NOMO-1 (cell line): ENCODE measurements at regions not wholly inside any gene's neighbourhood (a gene's known extent, or its start where the extent isn't known, plus 50 kb on each side); places are given as distances from the start of the nearest gene placed in this dataset.
"Not testable (repeated sequence)": the region's sequence is repeated elsewhere in the genome, so short reads cannot be mapped to it uniquely, and the experiment has no call there.

ENCODE experiments used
- DNase-seq, 2 experiments: peaks; one replicate each; lab custom pipeline; 2025; ENCODE audit not compliant: unreplicated experiment in 2 of 2; lab: John Stamatoyannopoulos, UW

DNA sequence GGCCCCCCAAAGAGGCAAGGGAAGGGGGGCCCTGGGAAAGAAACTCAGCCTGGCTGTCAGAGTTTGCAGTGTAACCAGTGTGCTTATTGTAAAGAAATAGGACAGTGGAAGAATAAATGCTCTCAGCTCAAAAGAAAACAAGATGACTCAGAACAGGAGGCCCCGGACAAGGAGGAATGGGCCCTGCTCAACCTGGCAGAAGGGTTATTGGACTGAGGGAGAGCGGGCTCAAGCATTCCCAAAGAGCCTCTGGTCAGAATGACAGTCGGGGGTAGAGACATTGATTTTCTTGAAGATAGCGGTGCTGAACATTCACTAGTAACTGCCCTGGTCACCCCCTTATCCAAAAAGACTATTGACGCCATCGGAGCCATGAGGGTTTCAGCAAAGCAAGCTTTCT, 100.4 kb upstream of the OSBPL11 start:
- DNase-seq = no peak

DNA sequence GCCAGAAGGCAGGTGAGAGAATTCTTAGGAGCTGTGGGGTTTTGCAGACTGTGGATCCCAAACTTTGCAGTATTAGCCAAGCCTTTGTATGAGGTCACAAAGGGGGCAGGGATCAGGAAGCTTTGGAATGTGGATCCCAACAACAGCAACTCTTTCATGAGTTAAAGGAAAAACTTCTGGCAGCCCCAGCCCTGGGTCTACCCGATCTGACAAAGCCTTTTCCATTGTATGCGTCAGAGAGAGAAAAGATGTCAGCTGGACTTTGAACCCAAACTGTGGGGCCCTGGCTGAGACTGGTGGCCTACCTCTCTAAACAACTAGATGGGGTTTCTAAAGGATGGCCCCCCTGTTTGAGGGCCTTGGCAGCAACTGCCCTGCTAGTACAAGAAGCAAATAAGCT, 101.8 kb upstream of the OSBPL11 start:
- DNase-seq = not testable (repeated sequence)

DNA sequence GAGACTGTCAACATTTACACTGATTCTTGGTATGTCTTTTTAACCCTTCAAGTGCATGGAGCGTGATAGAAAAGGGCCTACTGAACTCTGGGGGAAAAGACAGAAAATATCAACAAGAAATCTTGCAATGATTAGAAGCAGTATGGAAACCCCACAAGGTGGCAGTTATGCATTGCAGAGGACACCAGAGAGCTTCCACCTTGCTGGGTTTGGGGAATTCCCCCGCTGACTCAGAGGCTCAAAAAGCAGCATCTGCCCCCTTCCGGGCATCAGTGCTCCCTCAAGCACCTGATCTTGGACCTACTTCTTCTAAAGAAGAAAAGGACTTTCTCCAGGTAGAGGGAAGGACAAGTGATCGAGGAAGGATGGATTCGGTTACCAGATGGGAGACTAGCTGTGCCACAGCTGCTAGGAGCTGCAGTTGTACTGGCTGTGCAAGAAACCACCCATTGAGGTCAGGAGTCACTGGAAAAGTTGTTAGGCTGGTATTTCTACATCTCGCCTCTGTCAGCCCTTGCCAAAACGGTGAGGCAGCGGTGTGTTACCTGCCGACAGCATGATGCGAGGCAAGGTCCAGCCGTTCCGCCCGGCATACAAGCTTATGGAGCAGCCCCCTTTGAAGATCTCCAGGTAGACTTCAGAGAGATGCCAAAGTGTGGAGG, 102.8 kb upstream of the OSBPL11 start:
- DNase-seq = not testable (repeated sequence)

- no peak for DNase-seq
Measured at GRCh38 chr3:125715651-125716050, 120.4 kb upstream of the OSBPL11 start.

GRCh38 chr3:125732151-125732550, 136.9 kb upstream of the OSBPL11 start:
- DNase-seq = not testable (repeated sequence)

- DNase-seq = not testable (repeated sequence)
Measured at GRCh38 chr3:125741991-125742718, 146.9 kb upstream of the OSBPL11 start.

DNA sequence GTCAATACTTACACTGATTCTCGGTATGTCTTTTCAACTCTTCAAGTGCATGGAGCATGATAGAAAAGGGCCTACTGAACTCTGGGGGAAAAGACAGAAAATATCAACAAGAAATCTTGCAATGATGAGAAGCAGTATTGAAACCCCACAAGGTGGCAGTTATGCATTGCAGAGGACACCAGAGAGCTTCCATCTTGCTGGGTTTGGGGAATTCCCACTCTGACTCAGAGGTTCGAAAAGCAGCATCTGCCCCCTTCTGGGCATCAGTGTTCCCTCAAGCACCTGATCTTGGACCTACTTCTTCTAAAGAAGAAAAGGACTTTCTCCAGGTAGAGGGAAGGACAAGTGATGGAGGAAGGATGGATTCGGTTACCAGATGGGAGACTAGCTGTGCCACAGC, 147.5 kb upstream of the OSBPL11 start:
- DNase-seq = peak in 1 of 2 experiments; percentile 4

GRCh38 chr3:125757050-125757449, 161.8 kb upstream of the OSBPL11 start:
- DNase-seq = not testable (repeated sequence)

GRCh38 chr3:125758641-125759130, 163.4 kb upstream of the OSBPL11 start:
- not testable (repeated sequence) for DNase-seq

- not testable (repeated sequence) for DNase-seq
Measured at GRCh38 chr3:125762601-125763000, 167.3 kb upstream of the OSBPL11 start.

DNA sequence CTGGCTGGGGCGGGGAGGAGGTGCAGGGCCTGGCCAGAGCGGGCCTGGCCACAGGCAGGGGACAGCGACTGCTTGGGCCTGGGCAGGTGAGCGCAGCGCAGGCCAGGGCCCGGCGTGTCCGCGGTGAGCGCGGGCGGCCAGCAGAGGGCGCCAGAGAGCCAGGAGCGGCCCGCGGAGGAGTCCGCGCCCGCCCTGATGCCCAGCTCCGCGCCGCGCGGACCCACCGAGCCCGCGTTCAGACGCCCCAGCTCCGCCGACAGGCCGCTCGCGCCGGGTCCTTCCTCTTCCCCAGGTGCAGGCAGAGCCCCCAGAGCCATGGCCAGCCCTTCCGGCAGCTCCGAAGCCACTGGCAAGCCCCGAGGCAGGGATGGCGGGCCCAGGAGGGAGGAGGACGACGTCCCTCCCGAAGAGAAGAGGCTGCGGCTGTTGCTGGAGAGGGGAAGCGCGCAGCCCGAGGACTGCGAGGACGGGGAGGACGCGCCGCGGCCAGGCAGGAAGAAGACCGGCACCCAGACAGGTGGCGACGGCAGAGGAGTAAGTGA, 171.1 kb upstream of the OSBPL11 start:
- DNase-seq = peak; percentile 5 to 34

DNA sequence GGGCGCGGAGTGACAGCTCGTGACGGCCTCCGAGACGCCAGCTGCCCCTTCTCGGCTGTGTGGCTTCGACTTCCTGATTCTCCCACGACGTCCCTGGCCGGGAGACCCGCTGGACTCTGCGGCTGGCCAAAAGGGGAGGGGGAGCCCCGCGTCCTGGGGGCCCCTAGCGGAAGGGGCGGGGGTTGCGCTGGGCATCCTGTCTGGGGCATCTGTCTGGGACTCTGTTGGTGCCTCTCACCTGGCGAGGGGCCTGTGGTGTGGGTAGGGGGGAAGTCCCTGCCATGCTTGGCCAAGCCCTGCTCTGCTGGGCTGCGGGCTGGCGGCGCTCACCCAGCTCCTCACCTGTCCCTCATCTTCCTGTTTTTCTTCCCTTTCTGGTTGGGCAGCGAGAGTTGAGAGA, 171.6 kb upstream of the OSBPL11 start:
- DNase-seq = not testable (repeated sequence)

- DNase-seq = no peak
Measured at GRCh38 chr3:125767641-125768040, 172.3 kb upstream of the OSBPL11 start.

GRCh38 chr3:125768821-125769220, 173.5 kb upstream of the OSBPL11 start:
- DNase-seq = not testable (repeated sequence)

- not testable (repeated sequence) for DNase-seq
Measured at GRCh38 chr3:125771506-125771905, 176.2 kb upstream of the OSBPL11 start.

DNA sequence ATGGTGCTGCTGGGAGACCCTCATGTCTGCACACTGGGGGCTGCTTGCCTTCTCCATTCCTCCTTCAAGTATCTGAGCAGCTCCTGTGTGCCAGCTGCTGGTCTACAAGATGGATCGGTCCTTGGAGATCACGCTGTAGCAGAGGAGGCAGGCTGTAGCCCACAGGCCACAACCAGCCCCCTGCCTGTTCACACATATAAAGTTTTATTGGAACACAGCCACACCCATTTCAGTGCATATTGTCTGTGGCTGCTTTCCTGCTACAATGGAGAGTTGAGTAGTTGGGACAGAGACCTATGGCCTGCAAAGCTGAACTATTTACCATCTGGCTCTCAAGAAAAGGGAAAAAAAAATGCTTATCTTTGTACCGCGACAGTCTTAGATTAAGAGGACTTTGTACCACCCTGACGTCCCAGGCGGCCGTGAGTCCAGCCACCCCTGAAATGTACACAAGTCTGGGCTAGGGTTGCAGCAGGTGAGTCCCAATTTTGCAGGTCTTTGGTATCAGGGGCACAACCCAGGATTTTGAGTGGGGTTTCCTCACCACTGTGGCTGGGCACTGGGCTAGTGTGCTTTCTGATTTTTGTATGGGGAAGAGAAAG, 179.2 kb upstream of the OSBPL11 start:
- DNase-seq = not testable (repeated sequence)

GRCh38 chr3:125775106-125775505, 179.8 kb upstream of the OSBPL11 start:
- DNase-seq = not testable (repeated sequence)

GRCh38 chr3:125775606-125776294, 180.5 kb upstream of the OSBPL11 start:
- not testable (repeated sequence) for DNase-seq

DNA sequence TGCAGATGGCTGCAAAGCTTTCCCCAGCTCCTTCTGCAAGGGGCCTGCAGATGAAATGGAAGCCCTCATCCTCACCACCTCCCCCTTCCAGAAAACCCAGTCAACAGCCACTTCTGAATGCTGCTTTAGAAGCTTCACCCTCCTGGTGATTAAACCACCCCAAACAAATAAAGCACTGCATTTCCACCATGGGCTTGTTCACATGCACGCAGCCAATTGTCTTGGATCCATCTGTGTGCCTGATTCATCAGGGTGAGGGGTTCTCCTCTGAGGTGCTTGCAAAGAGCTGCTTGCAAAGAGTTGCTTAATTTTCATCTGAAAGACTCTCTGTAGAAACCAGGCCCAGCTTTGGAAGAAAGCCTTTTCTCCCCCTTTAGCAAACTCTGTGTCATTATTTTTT, 184.0 kb upstream of the OSBPL11 start:
- DNase-seq = not testable (repeated sequence)

DNA sequence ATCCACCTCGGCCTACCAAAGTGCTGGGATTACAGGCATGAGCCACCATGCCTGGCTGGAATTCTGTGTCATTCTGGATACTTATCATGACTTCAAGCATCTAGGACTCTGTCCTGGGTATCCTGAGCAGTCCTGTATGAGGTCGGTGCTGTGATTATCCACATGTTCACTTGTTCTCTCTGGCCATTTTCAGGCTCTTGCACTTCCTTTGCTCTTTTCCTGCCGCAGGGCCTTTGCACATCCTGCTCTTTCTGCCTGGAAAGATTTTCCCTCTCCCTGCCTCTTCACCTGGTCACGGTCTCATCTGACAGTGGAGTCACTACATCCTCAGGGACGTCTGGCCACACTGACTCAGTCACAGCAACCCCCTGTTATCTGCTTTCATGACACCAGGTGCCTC, 184.6 kb upstream of the OSBPL11 start:
- not testable (repeated sequence) for DNase-seq

DNA sequence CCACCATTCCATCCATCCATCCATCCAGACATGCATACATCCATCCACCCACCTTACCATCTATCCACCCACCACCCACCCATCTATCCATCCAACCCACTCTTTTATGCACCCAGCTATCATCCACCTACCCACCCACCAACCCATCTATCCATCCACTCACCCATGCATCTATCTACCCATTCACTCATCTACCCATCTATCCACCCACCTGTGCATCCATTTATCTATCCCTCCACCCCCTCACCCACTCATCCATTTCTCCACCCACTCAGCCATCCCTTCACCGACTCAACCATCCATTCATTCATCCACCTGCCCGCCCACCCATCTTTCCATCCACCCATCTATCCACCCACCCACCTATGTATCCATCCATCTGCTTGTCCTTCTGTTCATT, 186.4 kb upstream of the OSBPL11 start:
- DNase-seq = not testable (repeated sequence)
